H9 (cell line): ENCODE measurements at regions not wholly inside any gene's neighbourhood (a gene's known extent, or its start where the extent isn't known, plus 50 kb on each side); places are given as distances from the start of the nearest gene placed in this dataset.

Experiments
- DNase-seq: peaks from one replicate; pipeline ENCODE4 v3.0.0-alpha.2; 2017
- H2AFZ ChIP-seq: one replicate; pipeline ENCODE4 v1.6.1; 2013; ENCODE audit warnings: mild to moderate bottlenecking, low read length, control low read depth, moderate library complexity
- H2AK5ac ChIP-seq: 2 replicates; pipeline ENCODE4 v1.6.1; 2013; ENCODE audit warnings: low read length, control low read depth, mixed read lengths; ENCODE audit not compliant: insufficient read length
- H2BK120ac ChIP-seq: one replicate; pipeline ENCODE4 v1.6.1; 2013; ENCODE audit warnings: low read depth, mild to moderate bottlenecking, low read length, control low read depth, inconsistent platforms; ENCODE audit not compliant: poor library complexity, severe bottlenecking
- H2BK12ac ChIP-seq: 2 replicates; pipeline ENCODE4 v1.6.1; 2013; ENCODE audit warnings: low read length, control low read depth, mixed read lengths, low read depth; ENCODE audit not compliant: insufficient read length
- H2BK15ac ChIP-seq: 2 replicates; pipeline ENCODE4 v1.6.1; 2013; ENCODE audit warnings: low read depth, low read length, control low read depth
- H2BK20ac ChIP-seq: one replicate; pipeline ENCODE4 v1.6.1; 2013; ENCODE audit warnings: low read depth, mild to moderate bottlenecking, low read length, control low read depth, inconsistent platforms; ENCODE audit not compliant: poor library complexity, severe bottlenecking
- H2BK5ac ChIP-seq: 2 replicates; pipeline ENCODE4 v1.6.1; 2013; ENCODE audit warnings: low read length, control low read depth, mixed read lengths; ENCODE audit not compliant: insufficient read length
- H3K14ac ChIP-seq: 2 replicates; pipeline ENCODE4 v1.6.1; 2013; ENCODE audit warnings: low read length, control low read depth; ENCODE audit not compliant: insufficient read depth
- H3K18ac ChIP-seq: 2 replicates; pipeline ENCODE4 v1.6.1; 2013; ENCODE audit warnings: low read depth, mild to moderate bottlenecking, mixed read lengths, low read length, control low read depth; ENCODE audit not compliant: insufficient read length
- H3K23ac ChIP-seq: 2 replicates; pipeline ENCODE4 v1.6.1; 2013; ENCODE audit warnings: low read length, control low read depth, mixed read lengths, low read depth; ENCODE audit not compliant: insufficient read length
- H3K23me2 ChIP-seq: 2 replicates; pipeline ENCODE4 v1.6.1; 2013; ENCODE audit warnings: low read depth, mild to moderate bottlenecking, mixed read lengths, low read length, control low read depth; ENCODE audit not compliant: insufficient read length, poor library complexity, severe bottlenecking
- H3K27ac ChIP-seq: 2 replicates; pipeline ENCODE4 v1.5.1; 2013; ENCODE audit warnings: low read length, control low read depth, mixed read lengths, low read depth; ENCODE audit not compliant: insufficient read length
- H3K27me3 ChIP-seq: 2 replicates; pipeline ENCODE4 v1.6.1; 2013; ENCODE audit warnings: low read length, control low read depth, inconsistent platforms; ENCODE audit not compliant: insufficient read depth
- H3K4ac ChIP-seq: 2 replicates; pipeline ENCODE4 v1.6.1; 2013; ENCODE audit warnings: low read depth, mild to moderate bottlenecking, control low read depth, inconsistent platforms, low read length, moderate library complexity
- H3K4me1 ChIP-seq: 2 replicates; pipeline ENCODE4 v1.6.1; 2013; ENCODE audit warnings: low read length, control low read depth, inconsistent platforms; ENCODE audit not compliant: insufficient read depth
- H3K4me2 ChIP-seq: 2 replicates; pipeline ENCODE4 v1.6.1; 2013; ENCODE audit warnings: low read length, control low read depth, mixed read lengths; ENCODE audit not compliant: insufficient read length, insufficient read depth
- H3K56ac ChIP-seq: 2 replicates; pipeline ENCODE4 v1.6.1; 2013; ENCODE audit warnings: low read depth, mild to moderate bottlenecking, mixed read lengths, low read length, control low read depth; ENCODE audit not compliant: insufficient read length
- H3K79me1 ChIP-seq: 2 replicates; pipeline ENCODE4 v1.6.1; 2013; ENCODE audit warnings: low read depth, mild to moderate bottlenecking, moderate library complexity, low read length, control low read depth, inconsistent platforms; ENCODE audit not compliant: insufficient read depth, poor library complexity, severe bottlenecking
- H3K79me2 ChIP-seq: 2 replicates; pipeline ENCODE4 v1.6.1; 2013; ENCODE audit warnings: low read length, control low read depth, inconsistent platforms; ENCODE audit not compliant: insufficient read depth
- H3K9ac ChIP-seq: 2 replicates; pipeline ENCODE4 v1.6.1; 2013; ENCODE audit warnings: low read length, control low read depth, mixed read lengths; ENCODE audit not compliant: insufficient read length; ENCODE audit errors: extremely low read depth
- H3K9me3 ChIP-seq: one replicate; pipeline ENCODE4 v1.6.1; 2013; ENCODE audit warnings: low read depth, low read length, inconsistent platforms; ENCODE audit not compliant: control insufficient read depth
- H3T11ph ChIP-seq: one replicate; pipeline ENCODE4 v1.6.1; 2013; ENCODE audit warnings: mild to moderate bottlenecking, low read length, control low read depth, inconsistent platforms
- H4K20me1 ChIP-seq: one replicate; pipeline ENCODE4 v1.6.1; 2013; ENCODE audit not compliant: control insufficient read depth, insufficient read length, insufficient read depth
- H4K5ac ChIP-seq: 2 replicates; pipeline ENCODE4 v1.6.1; 2013; ENCODE audit warnings: low read depth, mild to moderate bottlenecking, mixed read lengths, low read length, control low read depth; ENCODE audit not compliant: insufficient read length
- H4K8ac ChIP-seq: replicated peaks from 2 replicates; pipeline ENCODE4 v1.6.1; 2013; ENCODE audit warnings: low read length, control low read depth, mixed read lengths, low read depth; ENCODE audit not compliant: insufficient read length
- H4K91ac ChIP-seq: 2 replicates; pipeline ENCODE4 v1.6.1; 2013; ENCODE audit warnings: low read depth, mild to moderate bottlenecking, moderate library complexity, mixed read lengths, low read length, control low read depth; ENCODE audit not compliant: insufficient read length
- H3K27ac Mint-ChIP-seq, 3 experiments: 2 replicates in 2 of 3; 3 replicates in 1 of 3; pipeline ENCODE4 v1.8.0; 2020 to 2021; ENCODE audit warnings: mixed read lengths in 3 of 3, mild to moderate bottlenecking in 1 of 3, moderate library complexity in 1 of 3
- H3K27me3 Mint-ChIP-seq: 2 replicates; pipeline ENCODE4 v1.8.0; 2021; ENCODE audit warnings: low read depth, mild to moderate bottlenecking, moderate library complexity, mixed read lengths
- H3K36me3 Mint-ChIP-seq, 3 experiments: 2 replicates in 2 of 3; 3 replicates in 1 of 3; pipeline ENCODE4 v1.8.0; 2020 to 2021; ENCODE audit warnings: low read depth in 3 of 3, mixed read lengths in 3 of 3; ENCODE audit not compliant: insufficient read depth in 1 of 3
- H3K4me1 Mint-ChIP-seq, 2 experiments: 2 replicates each; pipeline ENCODE4 v1.8.0; 2020; ENCODE audit warnings: mixed read lengths in 2 of 2
- H3K4me3 Mint-ChIP-seq, 2 experiments: 2 replicates in 1 of 2; 3 replicates in 1 of 2; pipeline ENCODE4 v1.8.0; 2020 to 2021; ENCODE audit warnings: mild to moderate bottlenecking in 2 of 2, mixed read lengths in 2 of 2, moderate library complexity in 1 of 2
- H3K9me3 Mint-ChIP-seq, 2 experiments: 2 replicates in 1 of 2; 3 replicates in 1 of 2; pipeline ENCODE4 v1.8.0; 2020; ENCODE audit warnings: mild to moderate bottlenecking in 2 of 2, mixed read lengths in 2 of 2, moderate library complexity in 1 of 2
- WGBS: extraction: QIAGEN DNeasy Blood & Tissue Kit; methylation state at CpG from one replicate; pipeline ENCODE4 v1.1.7; 2013; ENCODE audit warnings: missing lambda C conversion rate, low lambda C conversion rate, mixed read lengths; ENCODE audit not compliant: insufficient read length; ENCODE audit errors: extremely low coverage; 5-methylcytosine and 5-hydroxymethylcytosine counted together
- TF ChIP-seq, protein P1 (sequence below): fragments of 200-600 bp; sonication (generic); conservative IDR thresholded peaks from 3 replicates; pipeline ENCODE4 v1.8.0; 2021; ENCODE audit warnings: antibody characterized with exemption, mild to moderate bottlenecking

GRCh38 chr3:165642761-165643420 is 194.3 kb downstream of the BCHE start:
- no peak overlapping the region for H2BK20ac ChIP-seq
- no peaks in the 10 kb centered on the region for H3K4me1 Mint-ChIP-seq
- H4K5ac ChIP-seq = no peak overlapping the region
- H3K27ac ChIP-seq = no peak overlapping the region
- no peak overlapping the region for H3K27ac Mint-ChIP-seq
- H4K91ac ChIP-seq = no peak overlapping the region
- H3K56ac ChIP-seq = no peak overlapping the region
- H3K4me1 ChIP-seq = no peaks in the 10 kb centered on the region
- TF ChIP-seq, protein P1, sequence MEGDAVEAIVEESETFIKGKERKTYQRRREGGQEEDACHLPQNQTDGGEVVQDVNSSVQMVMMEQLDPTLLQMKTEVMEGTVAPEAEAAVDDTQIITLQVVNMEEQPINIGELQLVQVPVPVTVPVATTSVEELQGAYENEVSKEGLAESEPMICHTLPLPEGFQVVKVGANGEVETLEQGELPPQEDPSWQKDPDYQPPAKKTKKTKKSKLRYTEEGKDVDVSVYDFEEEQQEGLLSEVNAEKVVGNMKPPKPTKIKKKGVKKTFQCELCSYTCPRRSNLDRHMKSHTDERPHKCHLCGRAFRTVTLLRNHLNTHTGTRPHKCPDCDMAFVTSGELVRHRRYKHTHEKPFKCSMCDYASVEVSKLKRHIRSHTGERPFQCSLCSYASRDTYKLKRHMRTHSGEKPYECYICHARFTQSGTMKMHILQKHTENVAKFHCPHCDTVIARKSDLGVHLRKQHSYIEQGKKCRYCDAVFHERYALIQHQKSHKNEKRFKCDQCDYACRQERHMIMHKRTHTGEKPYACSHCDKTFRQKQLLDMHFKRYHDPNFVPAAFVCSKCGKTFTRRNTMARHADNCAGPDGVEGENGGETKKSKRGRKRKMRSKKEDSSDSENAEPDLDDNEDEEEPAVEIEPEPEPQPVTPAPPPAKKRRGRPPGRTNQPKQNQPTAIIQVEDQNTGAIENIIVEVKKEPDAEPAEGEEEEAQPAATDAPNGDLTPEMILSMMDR = no peak
- no peak overlapping the region for H2AK5ac ChIP-seq
- H3T11ph ChIP-seq = no peak overlapping the region
- no peak for DNase-seq
- no peak overlapping the region for H3K4me3 Mint-ChIP-seq
- H3K23ac ChIP-seq = no peak overlapping the region
- H3K9me3 Mint-ChIP-seq = no peaks in the 10 kb centered on the region; a peak in 1 of 5 replicates
- H3K4me2 ChIP-seq = no peak overlapping the region
- H3K4ac ChIP-seq = no peak overlapping the region
- H2BK120ac ChIP-seq = no peak overlapping the region
- H3K79me2 ChIP-seq = no peaks in the 10 kb centered on the region
- H3K18ac ChIP-seq = no peak overlapping the region
- no peak overlapping the region for H2AFZ ChIP-seq
- H3K36me3 Mint-ChIP-seq = no peaks in the 10 kb centered on the region
- no peaks in the 10 kb centered on the region for H3K79me1 ChIP-seq
- no CpG with 5 or more reads among the region's 4 CpGs for WGBS
- no peaks in the 10 kb centered on the region for H3K23me2 ChIP-seq
- H2BK15ac ChIP-seq = no peak overlapping the region
- H3K14ac ChIP-seq = no peak overlapping the region
- no peak overlapping the region for H2BK12ac ChIP-seq
- H2BK5ac ChIP-seq = no peak overlapping the region
- H3K27me3 Mint-ChIP-seq = no peaks in the 10 kb centered on the region
- no peak overlapping the region for H3K9ac ChIP-seq
- H4K8ac ChIP-seq = no peak overlapping the region
- H4K20me1 ChIP-seq = no peaks in the 10 kb centered on the region
- no peaks in the 10 kb centered on the region for H3K9me3 ChIP-seq
- H3K27me3 ChIP-seq = no peaks in the 10 kb centered on the region
